Nephron (organoid): ENCODE measurements at regions not wholly inside any gene's neighbourhood (a gene's known extent, or its start where the extent isn't known, plus 50 kb on each side); places are given as distances from the start of the nearest gene placed in this dataset.
"Not testable (repeated sequence)": the region's sequence is repeated elsewhere in the genome, so short reads cannot be mapped to it uniquely, and the experiment has no call there.

ENCODE experiments used
- H3K27ac Mint-ChIP-seq, 3 experiments: 2 replicates each; pipeline ENCODE4 v1.8.0; 2020; ENCODE audit warnings: mixed read lengths in 3 of 3, mild to moderate bottlenecking in 2 of 3, moderate library complexity in 1 of 3
- H3K27me3 Mint-ChIP-seq: 2 replicates; pipeline ENCODE4 v1.8.0; 2021; ENCODE audit warnings: low read depth, mild to moderate bottlenecking, moderate library complexity, mixed read lengths
- H3K36me3 Mint-ChIP-seq: 2 replicates; pipeline ENCODE4 v1.8.0; 2020; ENCODE audit warnings: low read depth, mixed read lengths
- H3K4me1 Mint-ChIP-seq: 2 replicates; pipeline ENCODE4 v1.8.0; 2020; ENCODE audit warnings: mixed read lengths
- H3K4me3 Mint-ChIP-seq, 3 experiments: 2 replicates each; pipeline ENCODE4 v1.8.0; 2020; ENCODE audit warnings: mild to moderate bottlenecking in 3 of 3, mixed read lengths in 3 of 3, moderate library complexity in 2 of 3
- H3K9me3 Mint-ChIP-seq: 2 replicates; pipeline ENCODE4 v1.8.0; 2020; ENCODE audit warnings: mixed read lengths
- TF ChIP-seq, protein P1 (sequence below), 3 experiments: fragments of 200-600 bp; sonication (generic); IDR thresholded peaks; one replicate each; pipeline ENCODE4 v1.5.0; 2021; ENCODE audit warnings: antibody characterized with exemption in 3 of 3; ENCODE audit not compliant: unreplicated experiment in 3 of 3

DNA sequence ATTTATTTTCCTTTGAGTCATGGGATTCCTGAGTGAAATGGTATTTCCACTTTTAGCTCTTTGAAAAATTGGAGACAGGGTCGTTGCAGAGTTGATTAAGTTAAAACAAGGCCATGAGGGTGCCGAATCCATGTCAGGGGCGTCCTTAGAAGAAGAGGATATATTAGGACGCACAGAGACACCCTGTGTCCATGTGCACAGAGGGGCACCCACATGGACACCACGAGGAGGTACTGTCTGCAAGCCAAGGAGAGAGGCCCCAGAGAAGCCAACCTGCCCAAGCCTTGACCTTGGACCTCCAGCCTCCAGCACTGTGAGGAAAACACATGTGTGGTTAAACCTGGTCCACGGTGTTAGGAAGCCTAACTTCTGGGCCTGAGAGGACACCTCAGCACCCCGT, 113.9 kb upstream of the THBS2 start:
- Mint-ChIP-seq H3K27me3 (peaks cover 3% of the 10 kb centered on the region), H3K36me3 (no peaks in the 10 kb centered on the region), H3K9me3 (peaks cover 6% of the 10 kb centered on the region), H3K27ac (no peak overlapping the region), H3K4me3 (no peak overlapping the region), H3K4me1 (no peaks in the 10 kb centered on the region)
- TF ChIP-seq, protein P1, sequence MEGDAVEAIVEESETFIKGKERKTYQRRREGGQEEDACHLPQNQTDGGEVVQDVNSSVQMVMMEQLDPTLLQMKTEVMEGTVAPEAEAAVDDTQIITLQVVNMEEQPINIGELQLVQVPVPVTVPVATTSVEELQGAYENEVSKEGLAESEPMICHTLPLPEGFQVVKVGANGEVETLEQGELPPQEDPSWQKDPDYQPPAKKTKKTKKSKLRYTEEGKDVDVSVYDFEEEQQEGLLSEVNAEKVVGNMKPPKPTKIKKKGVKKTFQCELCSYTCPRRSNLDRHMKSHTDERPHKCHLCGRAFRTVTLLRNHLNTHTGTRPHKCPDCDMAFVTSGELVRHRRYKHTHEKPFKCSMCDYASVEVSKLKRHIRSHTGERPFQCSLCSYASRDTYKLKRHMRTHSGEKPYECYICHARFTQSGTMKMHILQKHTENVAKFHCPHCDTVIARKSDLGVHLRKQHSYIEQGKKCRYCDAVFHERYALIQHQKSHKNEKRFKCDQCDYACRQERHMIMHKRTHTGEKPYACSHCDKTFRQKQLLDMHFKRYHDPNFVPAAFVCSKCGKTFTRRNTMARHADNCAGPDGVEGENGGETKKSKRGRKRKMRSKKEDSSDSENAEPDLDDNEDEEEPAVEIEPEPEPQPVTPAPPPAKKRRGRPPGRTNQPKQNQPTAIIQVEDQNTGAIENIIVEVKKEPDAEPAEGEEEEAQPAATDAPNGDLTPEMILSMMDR (IDR thresholded peaks at IDR 0.05; ENCODE audit: unreplicated experiment in 3 of 3) = no peak

GRCh38 chr6:169366258-169366901, 112.7 kb upstream of the THBS2 start:
- peaks cover 3% of the 10 kb centered on the region for H3K27me3 Mint-ChIP-seq
- no peak overlapping the region for H3K4me3 Mint-ChIP-seq
- H3K9me3 Mint-ChIP-seq = peaks cover 7% of the 10 kb centered on the region
- no peaks in the 10 kb centered on the region for H3K4me1 Mint-ChIP-seq
- no peaks in the 10 kb centered on the region for H3K36me3 Mint-ChIP-seq
- no peak overlapping the region for H3K27ac Mint-ChIP-seq
- TF ChIP-seq, protein P1 (IDR thresholded peaks at IDR 0.05; ENCODE audit: unreplicated experiment in 3 of 3) = no peak

DNA sequence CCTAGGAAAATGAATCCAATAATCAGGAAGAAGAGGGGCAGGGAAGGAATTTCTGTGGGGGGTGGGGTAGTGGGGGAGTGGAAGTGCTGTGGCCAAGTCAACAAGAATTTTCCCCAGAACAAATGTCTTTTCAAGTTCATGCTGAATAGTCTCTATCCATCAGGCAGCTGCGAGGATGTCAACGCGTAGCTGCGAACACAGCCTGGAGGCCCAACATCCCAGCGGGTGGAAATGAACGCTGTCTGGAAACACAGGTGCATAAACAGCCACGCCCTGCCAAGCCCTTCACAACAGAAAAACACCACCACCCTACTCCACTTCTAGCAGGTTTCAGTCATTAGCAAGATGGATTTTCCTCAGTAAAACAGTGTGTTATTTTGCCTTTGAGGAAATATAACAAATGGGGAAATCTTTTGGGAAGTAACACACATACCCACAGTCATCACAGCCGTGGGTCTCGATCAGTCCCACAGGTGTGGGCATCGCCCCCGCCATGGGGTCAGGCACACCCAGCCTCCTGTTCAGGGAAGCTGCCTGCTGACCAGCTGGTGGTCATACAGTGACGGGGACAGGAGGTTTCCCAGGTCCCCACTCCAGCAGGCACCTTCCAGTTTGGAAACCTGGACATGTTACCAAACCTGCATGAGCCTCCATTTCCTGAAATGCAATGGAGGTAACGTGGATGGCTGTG, 112.1 kb upstream of the THBS2 start:
- H3K27me3 Mint-ChIP-seq = peaks cover 3% of the 10 kb centered on the region
- no peaks in the 10 kb centered on the region for H3K36me3 Mint-ChIP-seq
- no peak overlapping the region for H3K4me3 Mint-ChIP-seq
- no peaks in the 10 kb centered on the region for H3K4me1 Mint-ChIP-seq
- H3K9me3 Mint-ChIP-seq = peaks cover 7% of the 10 kb centered on the region
- H3K27ac Mint-ChIP-seq = peak overlapping the region in 1 of 3 experiments; percentile 19
- TF ChIP-seq, protein P1 (IDR thresholded peaks at IDR 0.05; ENCODE audit: unreplicated experiment in 3 of 3) = no peak

- Mint-ChIP-seq H3K36me3 (no peaks in the 10 kb centered on the region), H3K27ac (no peak overlapping the region), H3K4me3 (no peak overlapping the region), H3K9me3 (peaks cover 7% of the 10 kb centered on the region), H3K4me1 (no peaks in the 10 kb centered on the region), H3K27me3 (peaks cover 3% of the 10 kb centered on the region)
- TF ChIP-seq, protein P1 (IDR thresholded peaks at IDR 0.05; ENCODE audit: unreplicated experiment in 3 of 3) = no peak
Measured at GRCh38 chr6:169363590-169363989, 109.9 kb upstream of the THBS2 start.

DNA sequence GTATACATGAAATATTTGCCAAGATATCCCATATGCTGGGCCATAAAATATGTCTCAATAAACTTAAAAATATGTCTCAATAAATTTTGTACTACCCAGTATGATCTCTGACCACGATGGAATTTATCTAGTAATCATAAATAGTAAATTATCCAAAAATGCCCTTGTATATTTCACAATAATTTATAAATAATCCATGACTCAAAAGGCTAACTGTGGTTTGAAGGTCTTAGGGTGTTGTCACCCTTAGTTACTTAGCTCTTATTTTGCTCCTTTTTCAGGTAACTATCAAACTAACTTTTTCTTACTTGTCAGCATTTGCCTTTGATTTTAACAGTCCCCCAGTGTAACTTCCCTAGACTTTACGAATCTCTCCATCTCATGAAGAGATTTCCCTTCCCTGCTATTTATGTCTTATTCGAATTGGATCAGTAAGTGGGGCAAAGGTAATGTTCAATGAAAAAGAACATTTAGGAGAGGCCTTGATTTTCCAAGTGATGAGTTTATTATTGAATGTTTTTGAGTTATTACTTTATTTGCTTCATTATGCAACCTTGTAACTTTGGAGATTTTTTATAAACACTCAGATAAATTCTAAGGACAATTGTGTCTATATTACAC, 109.0 kb upstream of the THBS2 start:
- Mint-ChIP-seq H3K9me3 (peaks cover 7% of the 10 kb centered on the region), H3K27me3 (peaks cover 3% of the 10 kb centered on the region), H3K4me1 (no peaks in the 10 kb centered on the region), H3K4me3 (no peak overlapping the region), H3K27ac (no peak overlapping the region), H3K36me3 (no peaks in the 10 kb centered on the region)
- TF ChIP-seq, protein P1 (IDR thresholded peaks at IDR 0.05; ENCODE audit: unreplicated experiment in 3 of 3) = no peak

- not testable (repeated sequence) for H3K4me1 Mint-ChIP-seq, H3K27ac Mint-ChIP-seq, H3K36me3 Mint-ChIP-seq, H3K4me3 Mint-ChIP-seq, H3K27me3 Mint-ChIP-seq
- H3K9me3 Mint-ChIP-seq = peaks cover 42% of the 10 kb centered on the region
Measured at GRCh38 chr6:169355001-169355400, 101.4 kb upstream of the THBS2 start.
